ENCODE measurements at regions not wholly inside any gene's neighbourhood (a gene's known extent, or its start where the extent isn't known, plus 50 kb on each side); places are given as distances from the start of the nearest gene placed in this dataset.

- Histone ChIP-seq H3K27ac (no peak overlapping the region), H3K36me3 (no peaks in the 10 kb centered on the region), H3K9me3 (no peaks in the 10 kb centered on the region), H3K27me3 (no peaks in the 10 kb centered on the region), H3K4me3 (no peak overlapping the region), H3K4me1 (no peaks in the 10 kb centered on the region)
- no peak for DNase-seq
- WGBS, 2 donors = 88% methylated on average over 3 of the region's 3 CpGs
- TF ChIP-seq EP300 (IDR thresholded peaks at IDR 0.05) = no peak
- TF ChIP-seq POLR2AphosphoS5 (IDR thresholded peaks at IDR 0.05) = no peak
- TF ChIP-seq POLR2A (IDR thresholded peaks at IDR 0.05) = no peak
- no peak for TF ChIP-seq CTCF (IDR thresholded peaks at IDR 0.05)
- intact Hi-C loops (cut with DNase I) = no loop called here
Measured at GRCh38 chr1:199298825-199299224, 660.0 kb downstream of the PTPRC start.

GRCh38 chr1:199301472-199302217 is 662.8 kb downstream of the PTPRC start:
- H3K4me3 ChIP-seq = no peak overlapping the region

GRCh38 chr1:199302554-199302953 is 663.7 kb downstream of the PTPRC start:
- no peak for DNase-seq
- no peak overlapping the region for H3K4me3 ChIP-seq
- intact Hi-C loops (cut with DNase I) = no loop called here
- no peaks in the 10 kb centered on the region for H3K9me3 ChIP-seq
- H3K27ac ChIP-seq = no peak overlapping the region
- no peaks in the 10 kb centered on the region for H3K27me3 ChIP-seq
- H3K36me3 ChIP-seq = no peaks in the 10 kb centered on the region
- no peaks in the 10 kb centered on the region for H3K4me1 ChIP-seq
- no peak for TF ChIP-seq EP300 (IDR thresholded peaks at IDR 0.05)
- TF ChIP-seq CTCF (IDR thresholded peaks at IDR 0.05) = no peak
- no peak for TF ChIP-seq POLR2A (IDR thresholded peaks at IDR 0.05)
- TF ChIP-seq POLR2AphosphoS5 (IDR thresholded peaks at IDR 0.05) = no peak

More at GRCh38 chr1:199301472-199302217, 662.8 kb downstream of the PTPRC start:
- Histone ChIP-seq H3K27me3 (no peaks in the 10 kb centered on the region), H3K36me3 (no peaks in the 10 kb centered on the region), H3K27ac (no peak overlapping the region), H3K4me1 (no peaks in the 10 kb centered on the region), H3K9me3 (no peaks in the 10 kb centered on the region)
- TF ChIP-seq CTCF (IDR thresholded peaks at IDR 0.05) (no peak), EP300 (IDR thresholded peaks at IDR 0.05) (no peak), POLR2A (IDR thresholded peaks at IDR 0.05) (no peak), POLR2AphosphoS5 (IDR thresholded peaks at IDR 0.05) (no peak)
- no peak for DNase-seq
- intact Hi-C loops (cut with DNase I) = no loop called here

GRCh38 chr1:199303035-199303434 is 664.2 kb downstream of the PTPRC start:
- intact Hi-C loops (cut with DNase I) = no loop called here
- H3K27me3 ChIP-seq = no peaks in the 10 kb centered on the region
- no peak overlapping the region for H3K27ac ChIP-seq
- no peaks in the 10 kb centered on the region for H3K9me3 ChIP-seq
- TF ChIP-seq POLR2AphosphoS5 (IDR thresholded peaks at IDR 0.05) = no peak
- TF ChIP-seq CTCF (IDR thresholded peaks at IDR 0.05) = no peak
- no peak for TF ChIP-seq POLR2A (IDR thresholded peaks at IDR 0.05)
- TF ChIP-seq EP300 (IDR thresholded peaks at IDR 0.05) = no peak
- no peaks in the 10 kb centered on the region for H3K4me1 ChIP-seq
- WGBS, 2 donors = 90 to 95% methylated on average over 2 of the region's 2 CpGs
- H3K36me3 ChIP-seq = no peaks in the 10 kb centered on the region
- no peak for DNase-seq
- no peak overlapping the region for H3K4me3 ChIP-seq

GRCh38 chr1:199305053-199305452 is 666.2 kb downstream of the PTPRC start:
- Histone ChIP-seq H3K9me3 (no peaks in the 10 kb centered on the region), H3K36me3 (no peaks in the 10 kb centered on the region), H3K4me3 (no peak overlapping the region), H3K27ac (no peak overlapping the region), H3K27me3 (no peaks in the 10 kb centered on the region), H3K4me1 (no peaks in the 10 kb centered on the region)
- DNase-seq = no peak
- no peak for TF ChIP-seq CTCF (IDR thresholded peaks at IDR 0.05)
- TF ChIP-seq POLR2A (IDR thresholded peaks at IDR 0.05) = no peak
- no peak for TF ChIP-seq POLR2AphosphoS5 (IDR thresholded peaks at IDR 0.05)
- no peak for TF ChIP-seq EP300 (IDR thresholded peaks at IDR 0.05)
- intact Hi-C loops (cut with DNase I) = no loop called here
- WGBS, 2 donors = 76 to 90% methylated on average over 2 of the region's 2 CpGs

Data from sigmoid colon (tissue), 6 donors.